Small intestine (tissue), 7 donors: ENCODE measurements at regions not wholly inside any gene's neighbourhood (a gene's known extent, or its start where the extent isn't known, plus 50 kb on each side); places are given as distances from the start of the nearest gene placed in this dataset.

Source experiments
- DNase-seq, 2 donors: peaks; one replicate each; pipeline versions ENCODE4 v3.0.0 to v3.0.0-alpha.2; 2013
- FAIRE-seq: peaks from 2 replicates; lab custom pipeline; 2012; peaks lifted over from hg19 to GRCh38; lab: Jason Lieb, UNC
- H3K27ac ChIP-seq, 3 donors: one replicate each; pipeline ENCODE4 v1.5.1; 2013; ENCODE audit warnings: low read length in 2 of 3, mild to moderate bottlenecking in 2 of 3, control low read depth in 1 of 3, inconsistent platforms in 1 of 3, low read depth in 1 of 3, moderate library complexity in 1 of 3
- H3K27me3 ChIP-seq, 3 donors: one replicate each; pipeline ENCODE4 v1.6.1; 2013; ENCODE audit warnings: low read length in 3 of 3, inconsistent platforms in 1 of 3; ENCODE audit not compliant: control insufficient read depth in 3 of 3, insufficient read depth in 3 of 3
- H3K36me3 ChIP-seq, 3 donors: one replicate each; pipeline ENCODE4 v1.6.1; 2013; ENCODE audit warnings: low read length in 3 of 3, inconsistent platforms in 1 of 3, low read depth in 1 of 3, mild to moderate bottlenecking in 1 of 3, moderate library complexity in 1 of 3; ENCODE audit not compliant: control insufficient read depth in 3 of 3, insufficient read depth in 2 of 3
- H3K4me1 ChIP-seq, 3 donors: one replicate each; pipeline ENCODE4 v1.6.1; 2013; ENCODE audit warnings: low read length in 2 of 3, inconsistent platforms in 1 of 3, low read depth in 1 of 3, mild to moderate bottlenecking in 1 of 3, moderate library complexity in 1 of 3; ENCODE audit not compliant: control insufficient read depth in 3 of 3, insufficient read depth in 2 of 3
- H3K4me3 ChIP-seq, 3 donors: one replicate each; pipeline ENCODE4 v1.5.1; 2013; ENCODE audit warnings: low read length in 3 of 3, control low read depth in 1 of 3, inconsistent platforms in 1 of 3, low read depth in 1 of 3, mild to moderate bottlenecking in 1 of 3, moderate library complexity in 1 of 3
- H3K9me3 ChIP-seq, 2 donors: one replicate each; pipeline ENCODE4 v1.6.1; 2013; ENCODE audit warnings: low read depth in 1 of 2, low read length in 1 of 2; ENCODE audit not compliant: control insufficient read depth in 2 of 2, insufficient read depth in 1 of 2
- WGBS, 3 donors: extraction: QIAGEN DNeasy Blood & Tissue Kit; methylation state at CpG; one replicate each; pipeline ENCODE4 v1.1.7; 2013; 5-methylcytosine and 5-hydroxymethylcytosine counted together
- donor health status: healthy with polysubstance abuse.
- donor health status: control.
- donor health status: control.
- donor health status: Bipolar disorder and iron deficiency.
- donor health status: healthy.

DNA sequence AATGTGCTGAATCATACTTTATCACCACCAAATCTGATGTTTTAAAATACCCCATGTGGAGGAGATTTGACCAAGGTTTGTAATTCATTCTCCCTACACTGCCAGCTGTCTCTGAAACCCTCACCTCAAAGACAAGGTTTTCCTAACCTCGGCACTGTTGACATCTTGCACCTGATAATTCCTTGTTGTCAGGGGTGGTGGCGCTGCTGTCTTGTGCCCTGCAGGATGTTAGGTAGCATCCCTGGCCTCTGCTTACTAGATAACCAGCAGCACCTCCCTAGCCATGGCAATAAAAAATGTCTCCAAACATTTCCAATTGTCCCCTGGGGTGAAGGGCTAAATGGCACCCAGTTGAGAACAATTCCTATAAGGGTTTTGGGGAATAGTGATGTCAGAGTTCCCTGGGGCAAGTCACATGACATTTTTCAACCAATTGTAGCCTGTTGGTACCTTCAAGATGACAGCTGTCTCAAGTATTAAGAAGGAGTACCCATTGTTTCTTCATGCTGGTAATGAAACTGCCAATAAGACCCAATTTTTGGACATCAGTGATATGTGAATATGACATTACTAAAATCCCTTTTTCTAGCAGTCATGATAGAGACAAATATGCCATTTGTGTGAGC, 160.6 kb upstream of the PLCXD3 start:
- FAIRE-seq (no peak), DNase-seq (no peak)
- 57 to 74% (median 57%) methylated on average over 2 of the region's 2 CpGs for WGBS, 3 donors
- H3K4me1 ChIP-seq, result no peaks in the 10 kb centered on the region
- no peaks in the 10 kb centered on the region for H3K36me3 ChIP-seq
- H3K27me3 ChIP-seq, result no peaks in the 10 kb centered on the region
- no peak overlapping the region for H3K4me3 ChIP-seq
- no peak overlapping the region for H3K27ac ChIP-seq
- no peaks in the 10 kb centered on the region for H3K9me3 ChIP-seq

DNA sequence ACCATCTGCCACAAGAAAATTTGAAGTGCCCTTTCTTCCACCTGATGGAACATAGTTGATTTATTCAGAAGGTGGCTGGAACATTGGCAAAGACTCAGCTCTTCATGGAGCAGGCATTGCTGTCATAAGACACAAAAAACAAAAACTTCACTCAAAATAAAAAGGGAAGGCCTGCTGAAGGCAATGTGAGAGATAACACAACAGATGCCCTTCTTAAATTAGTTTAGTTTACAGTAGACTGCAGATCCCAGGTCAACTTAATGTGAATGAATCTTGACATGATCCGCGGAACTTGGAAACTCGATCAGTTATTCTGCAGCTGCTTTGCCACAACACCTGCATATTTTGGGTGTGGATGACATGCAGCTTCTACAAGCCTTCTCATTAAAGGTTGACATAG, 159.8 kb upstream of the PLCXD3 start:
- H3K36me3 ChIP-seq, result no peaks in the 10 kb centered on the region
- no peak overlapping the region for H3K27ac ChIP-seq
- H3K27me3 ChIP-seq, result no peaks in the 10 kb centered on the region
- H3K4me1 ChIP-seq, result no peaks in the 10 kb centered on the region
- FAIRE-seq (no peak), DNase-seq (no peak)
- H3K4me3 ChIP-seq, result no peak overlapping the region
- 79 to 95% (median 93%) methylated on average over 3 of the region's 3 CpGs for WGBS, 3 donors
- H3K9me3 ChIP-seq, result no peaks in the 10 kb centered on the region

DNA sequence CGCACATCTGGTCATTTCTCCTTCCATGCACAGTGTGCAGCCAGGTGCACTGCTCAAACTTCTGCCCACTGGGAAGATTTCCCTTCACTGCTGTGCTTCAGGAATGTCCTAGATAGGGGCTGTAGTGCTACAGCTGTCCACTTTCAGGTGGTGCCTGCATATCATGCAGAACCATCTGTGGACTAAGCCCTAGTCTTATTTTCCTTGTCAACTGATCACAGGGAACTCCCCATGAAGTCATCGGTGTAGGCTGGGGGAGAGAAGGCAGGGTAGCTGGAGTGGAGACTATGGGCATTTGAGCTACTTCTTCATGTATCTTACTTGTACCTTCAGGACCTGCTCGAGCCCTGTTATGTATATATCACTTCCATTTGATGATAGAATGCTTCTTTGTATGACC, 150.9 kb upstream of the PLCXD3 start:
- no peaks in the 10 kb centered on the region for H3K4me1 ChIP-seq
- H3K9me3 ChIP-seq, result peaks cover 0 to 4% of the 10 kb centered on the region in 2 donors
- WGBS, 3 donors, result 61 to 82% (median 75%) methylated on average over 3 of the region's 3 CpGs
- H3K36me3 ChIP-seq, result no peaks in the 10 kb centered on the region
- H3K27me3 ChIP-seq, result no peaks in the 10 kb centered on the region
- H3K4me3 ChIP-seq, result no peak overlapping the region
- H3K27ac ChIP-seq, result no peak overlapping the region
- DNase-seq (no peak), FAIRE-seq (no peak)

DNA sequence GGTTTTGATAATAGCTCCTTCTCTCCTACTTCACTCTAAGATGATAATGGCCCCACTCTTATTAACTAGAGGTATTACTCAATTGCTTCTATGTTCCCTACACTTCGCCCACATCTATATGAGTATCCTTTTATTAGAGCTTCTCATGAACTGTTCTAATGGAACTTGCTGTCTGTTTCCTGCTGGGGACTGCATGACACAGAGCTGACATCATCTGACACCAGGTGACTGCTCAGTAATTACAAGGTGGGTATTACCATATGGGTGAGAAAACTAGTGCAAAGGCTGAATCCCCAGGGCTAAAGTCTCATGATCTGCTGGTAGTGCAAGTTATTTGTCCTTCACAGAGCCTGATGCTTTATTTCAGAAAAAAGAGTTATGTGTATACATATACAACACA, 146.2 kb upstream of the PLCXD3 start:
- WGBS, 3 donors, result 40 to 85% (median 52%) methylated on average over 1 of the region's 1 CpG
- DNase-seq, result peak in 1 of 2 donors; percentile 68
- FAIRE-seq, result no peak

DNA sequence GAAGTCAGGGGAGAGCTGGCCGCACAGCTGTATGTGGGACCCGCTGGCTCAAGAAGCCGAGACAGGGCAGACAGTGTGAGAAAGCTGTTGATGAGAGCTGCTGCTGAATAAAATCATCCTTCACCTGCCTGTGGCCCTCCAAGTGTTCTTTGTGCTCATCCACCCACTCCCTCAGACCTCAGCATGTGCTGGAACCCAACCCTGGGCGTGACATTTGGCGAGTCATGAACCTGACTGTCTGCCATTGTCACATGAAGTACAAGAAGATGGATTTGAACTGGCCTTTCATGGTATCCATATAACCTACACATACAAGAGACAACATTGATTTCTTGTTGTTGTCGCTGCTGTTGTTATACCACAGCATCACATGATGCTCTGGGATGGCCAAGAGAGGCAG, 139.7 kb upstream of the PLCXD3 start:
- no peak overlapping the region for H3K4me3 ChIP-seq
- DNase-seq, result no peak
- FAIRE-seq, result no peak
- H3K4me1 ChIP-seq, result no peaks in the 10 kb centered on the region
- H3K9me3 ChIP-seq, result peaks cover 0 to 6% of the 10 kb centered on the region in 2 donors
- H3K27ac ChIP-seq, result no peak overlapping the region
- no peaks in the 10 kb centered on the region for H3K36me3 ChIP-seq
- 78 to 86% (median 82%) methylated on average over 6 of the region's 6 CpGs for WGBS, 3 donors
- no peaks in the 10 kb centered on the region for H3K27me3 ChIP-seq

More for the DNA sequence above, 146.2 kb upstream of the PLCXD3 start:
- H3K27ac ChIP-seq, result peak overlapping the region in 1 of 3 donors; percentile 51
- no peaks in the 10 kb centered on the region for H3K36me3 ChIP-seq
- H3K27me3 ChIP-seq, result no peaks in the 10 kb centered on the region
- H3K4me3 ChIP-seq, result no peak overlapping the region
- peaks cover 0 to 6% of the 10 kb centered on the region in 2 donors for H3K9me3 ChIP-seq
- H3K4me1 ChIP-seq, result no peaks in the 10 kb centered on the region

DNA sequence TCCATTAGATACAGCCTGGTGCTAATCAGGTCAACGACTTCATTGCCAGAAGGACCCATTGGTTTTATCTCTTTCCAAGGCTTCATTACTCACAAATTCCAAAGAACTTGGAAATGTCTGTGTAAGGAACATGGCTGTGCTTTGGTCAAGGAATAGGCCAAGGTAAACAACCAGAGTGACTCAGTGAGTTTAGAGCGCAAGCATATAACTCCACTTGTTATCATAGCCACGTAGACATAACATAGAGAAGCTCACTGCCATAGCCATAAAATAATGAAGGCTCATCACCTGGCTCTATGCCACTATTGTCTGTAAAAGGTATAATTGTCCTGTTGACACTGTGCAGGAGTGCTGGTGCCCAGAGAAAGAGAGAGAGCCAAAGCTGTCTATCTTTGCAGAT, 139.3 kb upstream of the PLCXD3 start:
- FAIRE-seq (no peak), DNase-seq (no peak)
- no peaks in the 10 kb centered on the region for H3K36me3 ChIP-seq
- H3K4me1 ChIP-seq, result no peaks in the 10 kb centered on the region
- 48 to 63% (median 50%) methylated on average over 3 of the region's 3 CpGs for WGBS, 3 donors
- no peak overlapping the region for H3K27ac ChIP-seq
- H3K9me3 ChIP-seq, result peaks cover 0 to 4% of the 10 kb centered on the region in 2 donors
- H3K4me3 ChIP-seq, result no peak overlapping the region
- H3K27me3 ChIP-seq, result no peaks in the 10 kb centered on the region

DNA sequence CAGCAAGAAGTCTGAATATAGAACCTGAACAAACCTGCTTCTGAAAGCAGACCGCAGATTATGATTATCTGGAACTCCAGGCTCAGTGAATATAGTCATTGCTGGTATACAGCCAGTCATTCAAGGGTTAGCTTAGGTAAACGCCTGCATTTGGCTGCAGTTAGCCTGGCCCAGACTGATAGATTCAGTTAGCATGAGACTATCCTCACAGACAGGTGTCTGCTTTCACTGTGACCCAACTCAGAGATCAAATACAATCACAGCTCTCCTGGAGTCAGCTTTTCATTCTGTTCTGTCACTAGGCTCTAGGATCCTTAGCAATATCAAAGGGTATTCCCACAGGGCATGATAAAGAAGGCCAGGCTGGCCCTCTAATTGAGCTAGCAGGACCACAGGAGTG, 138.6 kb upstream of the PLCXD3 start:
- no peaks in the 10 kb centered on the region for H3K27me3 ChIP-seq
- H3K4me3 ChIP-seq, result no peak overlapping the region
- no peak for DNase-seq
- 26 to 37% (median 28%) methylated on average over 2 of the region's 2 CpGs for WGBS, 3 donors
- no peak for FAIRE-seq
- no peaks in the 10 kb centered on the region for H3K4me1 ChIP-seq
- no peaks in the 10 kb centered on the region for H3K9me3 ChIP-seq
- no peak overlapping the region for H3K27ac ChIP-seq
- no peaks in the 10 kb centered on the region for H3K36me3 ChIP-seq

DNA sequence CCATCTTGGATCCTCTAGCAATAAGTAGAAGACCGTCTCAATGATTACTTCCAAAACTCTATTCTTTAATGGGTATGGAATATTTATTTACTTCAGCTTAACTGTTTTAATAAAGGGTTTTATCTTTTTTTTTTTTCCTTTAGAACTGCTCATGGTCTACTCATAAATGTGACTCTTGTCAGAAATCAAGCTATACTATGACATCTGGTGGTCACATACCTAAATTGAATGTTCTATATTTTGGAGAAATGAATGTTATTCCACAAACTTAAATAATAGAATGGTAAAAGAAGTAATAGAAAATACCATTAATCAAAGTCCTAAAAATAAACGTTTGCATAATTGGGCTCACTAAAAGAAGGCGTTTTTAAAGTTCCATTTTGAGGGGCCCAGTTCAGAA, 131.2 kb upstream of the PLCXD3 start:
- no peak overlapping the region for H3K27ac ChIP-seq
- DNase-seq (no peak), FAIRE-seq (no peak)
- WGBS, 3 donors, result 51 to 56% (median 56%) methylated on average over 3 of the region's 3 CpGs
- no peaks in the 10 kb centered on the region for H3K4me1 ChIP-seq
- no peaks in the 10 kb centered on the region for H3K9me3 ChIP-seq
- H3K27me3 ChIP-seq, result peaks cover 0 to 2% (median 0%) of the 10 kb centered on the region in 3 donors
- H3K36me3 ChIP-seq, result no peaks in the 10 kb centered on the region
- H3K4me3 ChIP-seq, result no peak overlapping the region

DNA sequence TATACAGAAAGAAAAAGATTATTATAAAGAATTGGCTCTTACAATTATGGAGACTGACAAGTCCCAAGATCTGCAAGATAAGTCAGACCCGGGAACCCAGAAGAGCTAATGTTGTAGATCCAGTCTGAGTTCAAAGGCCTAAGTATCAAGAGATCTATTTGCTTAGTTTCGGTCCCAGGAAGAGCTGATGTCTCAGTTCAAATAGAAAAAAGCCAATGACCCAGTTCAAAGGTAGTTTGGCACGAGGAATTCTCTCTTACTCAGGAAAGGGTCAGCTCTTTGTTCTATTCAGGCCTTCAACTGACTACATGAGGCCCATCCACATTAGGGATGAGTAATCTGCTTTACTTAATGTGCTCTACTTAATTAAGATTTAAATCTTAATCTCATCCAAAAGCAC, 128.3 kb upstream of the PLCXD3 start:
- H3K4me1 ChIP-seq, result no peaks in the 10 kb centered on the region
- no peaks in the 10 kb centered on the region for H3K9me3 ChIP-seq
- H3K27me3 ChIP-seq, result peaks cover 0 to 2% (median 0%) of the 10 kb centered on the region in 3 donors
- FAIRE-seq (no peak), DNase-seq (peak in 1 of 2 donors; percentile 8)
- WGBS, 3 donors, result 27 to 63% (median 33%) methylated on average over 3 of the region's 3 CpGs
- no peak overlapping the region for H3K27ac ChIP-seq
- no peaks in the 10 kb centered on the region for H3K36me3 ChIP-seq
- H3K4me3 ChIP-seq, result no peak overlapping the region
